Stimulated activated naive CD4-positive, alpha-beta T cell treated with Interleukin-2 at 50 U/mL for 16 hours (primary cell): ENCODE measurements at regions not wholly inside any gene's neighbourhood (a gene's known extent, or its start where the extent isn't known, plus 50 kb on each side); places are given as distances from the start of the nearest gene placed in this dataset.

Experiments
- DNase-seq: peaks from one replicate; lab custom pipeline; 2025; lab: John Stamatoyannopoulos, UW

GRCh38 chr12:93015871-93016751 lies 87.0 kb upstream of the EEA1 start:
- no peak for DNase-seq

GRCh38 chr12:93016752-93017350 lies 87.8 kb upstream of the EEA1 start:
- DNase-seq: no peak

- DNase-seq: no peak
Measured at GRCh38 chr12:93018610-93019009, 89.5 kb upstream of the EEA1 start.

DNA sequence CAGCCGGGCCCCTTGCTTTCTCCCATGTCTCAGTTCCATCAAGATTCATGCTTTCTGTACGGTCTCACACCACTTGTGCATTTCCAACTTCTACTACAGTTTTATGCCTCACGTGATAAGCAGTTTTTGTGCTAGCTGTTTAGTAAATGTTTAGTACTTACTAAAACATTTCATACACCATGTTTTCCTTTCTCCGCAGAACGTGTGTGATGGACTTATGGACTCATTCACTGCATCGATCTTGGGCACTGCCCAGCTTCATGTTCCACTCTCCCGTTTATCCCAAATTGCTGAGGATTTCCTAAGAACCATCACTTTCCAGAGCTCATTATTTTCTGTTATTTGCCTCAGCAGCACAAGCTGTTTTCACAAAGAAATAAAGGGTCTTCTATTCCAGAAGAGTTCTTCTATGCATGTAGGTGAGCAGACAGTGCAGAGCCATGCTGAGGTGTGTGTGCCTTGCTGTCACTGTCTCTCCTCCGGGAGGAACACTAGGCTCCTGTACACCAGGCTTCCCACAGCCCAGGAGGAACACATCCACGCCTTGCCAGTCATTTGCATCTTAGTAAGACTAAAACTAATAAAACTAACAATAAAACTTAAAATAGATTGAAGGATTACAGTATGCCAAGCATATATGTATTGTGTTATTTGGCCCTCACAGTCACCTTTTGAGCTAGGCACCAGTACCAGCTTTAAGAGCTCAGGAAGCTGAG lies 90.3 kb upstream of the EEA1 start:
- no peak for DNase-seq

GRCh38 chr12:93019975-93020630 lies 91.0 kb upstream of the EEA1 start:
- no peak for DNase-seq

- DNase-seq: no peak
Measured at GRCh38 chr12:93020631-93021597, 91.8 kb upstream of the EEA1 start.

DNA sequence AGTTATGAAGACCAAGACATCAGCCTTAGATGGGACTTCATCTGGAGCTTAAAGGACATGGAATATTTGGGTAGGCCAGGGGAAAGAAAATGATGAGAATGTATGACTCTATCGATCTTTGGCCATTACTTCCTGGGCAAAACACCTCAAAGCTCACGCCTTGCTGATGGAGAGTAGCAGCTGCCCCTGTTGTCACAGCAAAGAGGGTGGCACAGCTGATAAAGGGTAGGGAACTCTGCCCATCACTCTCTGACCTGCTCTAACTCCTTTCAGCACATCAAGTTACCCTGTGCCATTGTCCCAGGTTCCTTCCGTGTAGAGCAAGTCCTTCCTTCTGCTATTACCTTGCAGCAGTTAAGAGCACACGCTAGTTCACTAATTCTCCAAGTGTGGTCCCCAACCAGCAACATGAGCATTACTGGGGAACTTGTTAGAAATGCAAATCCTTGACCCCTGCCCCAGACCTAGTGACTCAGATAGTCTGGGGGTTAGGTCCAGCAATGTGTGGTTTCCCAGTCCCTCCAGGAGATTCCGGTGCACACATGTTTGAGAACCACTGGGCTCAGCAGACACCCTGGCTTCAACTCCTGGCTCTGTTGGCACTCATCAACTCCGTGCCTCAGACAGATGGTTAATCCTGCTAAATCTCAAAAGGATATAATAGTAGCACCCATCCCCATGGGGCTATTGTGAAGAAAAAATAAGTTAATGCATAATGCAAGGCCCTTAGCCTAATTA lies 93.7 kb upstream of the EEA1 start:
- DNase-seq: no peak

DNA sequence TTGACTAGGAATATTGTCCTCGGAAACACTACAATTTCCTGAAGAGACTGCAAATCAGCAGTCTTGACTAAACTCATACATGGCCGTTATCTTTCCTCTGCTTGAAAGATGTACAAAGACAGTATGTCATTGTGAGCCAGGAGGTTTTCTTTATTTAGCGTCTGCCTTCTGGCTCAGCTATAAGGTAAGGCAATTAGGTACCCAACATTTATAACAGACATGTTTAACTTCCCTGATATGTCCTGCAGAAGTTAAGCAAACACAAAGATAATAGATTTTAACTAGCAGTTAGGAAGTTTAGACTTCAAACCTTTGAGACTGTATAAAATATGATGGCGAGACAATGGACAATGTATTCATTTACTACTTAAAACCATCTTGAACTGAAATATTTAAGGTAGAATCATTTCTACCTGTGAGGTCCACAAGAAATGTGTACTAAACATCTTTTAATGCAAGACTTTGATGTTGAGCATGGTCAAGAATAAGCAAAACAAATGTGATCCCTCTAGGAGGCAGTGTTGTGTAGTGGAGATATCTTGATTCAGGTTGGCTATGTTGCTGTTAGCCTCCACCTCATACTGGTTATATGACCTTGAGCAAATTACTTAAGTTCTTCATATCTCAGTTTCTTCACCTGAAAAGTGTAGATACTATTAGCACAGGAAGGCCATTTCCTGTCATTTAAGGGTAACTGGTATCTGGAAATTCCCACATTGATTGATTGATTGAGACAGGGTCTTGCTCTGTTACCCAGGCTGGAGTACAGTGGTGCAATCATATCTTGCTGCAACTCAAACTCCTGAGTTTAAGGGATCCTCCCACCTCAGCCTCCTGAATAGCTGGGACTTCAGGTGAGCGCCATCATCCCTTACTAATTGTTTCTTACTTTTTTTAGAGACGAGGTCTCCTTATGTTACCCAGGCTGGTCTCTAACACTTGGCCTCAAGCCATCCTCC lies 96.3 kb upstream of the EEA1 start:
- DNase-seq: no peak

- DNase-seq: no peak
Measured at GRCh38 chr12:93027041-93027440, 97.9 kb upstream of the EEA1 start.

- no peak for DNase-seq
Measured at GRCh38 chr12:93029091-93029490, 100.0 kb upstream of the EEA1 start.

GRCh38 chr12:93031028-93031427 lies 101.9 kb upstream of the EEA1 start:
- DNase-seq: no peak

GRCh38 chr12:93032758-93033157 lies 103.7 kb upstream of the EEA1 start:
- no peak for DNase-seq

GRCh38 chr12:93033948-93034347 lies 104.9 kb upstream of the EEA1 start:
- no peak for DNase-seq

DNA sequence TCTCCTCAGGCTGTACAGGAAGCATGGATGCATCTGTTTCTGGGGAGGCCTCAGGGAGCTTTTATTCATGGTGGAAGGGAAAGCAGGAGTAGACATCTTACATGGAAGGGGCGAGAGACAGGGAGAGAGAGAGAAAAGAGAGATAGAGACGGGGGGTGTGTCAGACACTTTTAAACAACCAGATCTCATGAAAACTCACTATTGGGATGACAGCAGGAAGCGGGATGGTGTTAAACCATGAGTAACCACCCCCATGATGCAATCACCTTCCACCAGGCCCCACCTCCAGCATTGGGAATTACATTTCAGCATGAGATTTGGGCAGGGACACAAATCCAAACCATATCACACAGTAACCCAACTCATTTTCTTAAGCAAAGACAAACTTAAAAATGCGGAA lies 110.0 kb upstream of the EEA1 start:
- DNase-seq: no peak

DNA sequence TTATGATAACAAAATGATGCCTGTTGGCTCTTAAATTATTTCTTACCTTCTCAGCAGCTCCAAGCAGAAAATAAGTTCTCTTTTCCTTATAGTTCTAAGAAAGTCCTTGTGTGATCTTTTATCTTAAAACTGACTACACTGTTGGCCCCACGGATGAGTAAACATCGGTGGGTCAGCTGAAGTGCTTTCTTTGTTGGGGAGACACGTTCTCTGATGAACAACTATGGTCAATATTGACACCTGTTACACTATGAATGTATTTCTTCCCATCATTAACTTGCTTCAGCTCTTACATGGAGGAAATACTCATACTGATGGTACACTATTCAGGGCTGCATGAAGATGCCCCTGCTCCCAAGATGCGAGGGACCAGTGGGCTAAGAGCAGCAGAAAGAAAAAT lies 110.8 kb upstream of the EEA1 start:
- no peak for DNase-seq

DNA sequence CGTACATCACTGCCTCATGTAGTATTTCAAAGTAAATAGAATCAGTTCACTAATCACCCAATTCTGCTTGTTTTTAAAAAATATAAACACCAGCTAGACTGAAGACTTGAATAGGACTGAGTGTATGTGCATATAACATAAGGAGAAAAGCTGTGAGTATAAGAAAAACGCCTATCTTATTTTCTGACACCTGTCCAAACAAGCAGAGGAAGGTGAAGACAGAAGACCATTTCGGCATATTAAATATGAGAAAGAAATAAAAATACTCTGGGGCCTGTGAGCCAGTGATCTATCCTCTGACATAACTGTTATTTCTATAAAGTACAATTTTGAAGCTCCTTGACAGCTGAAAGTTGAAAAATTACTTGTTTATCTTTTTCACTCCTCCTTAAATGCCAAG lies 111.3 kb upstream of the EEA1 start:
- no peak for DNase-seq

- no peak for DNase-seq
Measured at GRCh38 chr12:93041416-93041815, 112.3 kb upstream of the EEA1 start.

GRCh38 chr12:93042283-93042682 lies 113.2 kb upstream of the EEA1 start:
- no peak for DNase-seq

DNA sequence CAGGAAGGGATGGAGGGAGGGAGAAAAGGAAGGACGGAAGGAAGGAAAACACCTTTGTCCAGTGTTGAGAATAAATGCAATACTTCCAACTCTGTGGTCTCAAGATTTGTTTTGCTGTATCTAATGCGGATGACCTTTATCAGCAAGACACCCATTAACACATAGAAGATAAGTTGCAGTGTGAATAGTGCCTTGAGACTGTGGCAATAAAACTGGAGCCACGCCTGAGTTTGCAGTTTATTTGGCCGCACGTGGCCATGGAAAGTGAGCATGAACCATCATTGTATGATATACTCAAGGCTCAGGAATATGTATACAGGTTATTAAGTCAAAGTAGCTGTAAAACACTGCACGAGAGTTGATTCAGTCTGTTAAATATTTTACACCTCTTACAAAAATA lies 113.6 kb upstream of the EEA1 start:
- DNase-seq: no peak
